ENCODE measurements at regions not wholly inside any gene's neighbourhood (a gene's known extent, or its start where the extent isn't known, plus 50 kb on each side); places are given as distances from the start of the nearest gene placed in this dataset.

GRCh38 chr6:92577077-92577719, 842.2 kb downstream of the EPHA7 start:
- TF ChIP-seq GATA2 (IDR thresholded peaks at IDR 0.05; ENCODE audit: low read depth, low read length) (no peak), GATA3 (IDR thresholded peaks at IDR 0.05; ENCODE audit: low read depth, low read length) (no peak)

DNA sequence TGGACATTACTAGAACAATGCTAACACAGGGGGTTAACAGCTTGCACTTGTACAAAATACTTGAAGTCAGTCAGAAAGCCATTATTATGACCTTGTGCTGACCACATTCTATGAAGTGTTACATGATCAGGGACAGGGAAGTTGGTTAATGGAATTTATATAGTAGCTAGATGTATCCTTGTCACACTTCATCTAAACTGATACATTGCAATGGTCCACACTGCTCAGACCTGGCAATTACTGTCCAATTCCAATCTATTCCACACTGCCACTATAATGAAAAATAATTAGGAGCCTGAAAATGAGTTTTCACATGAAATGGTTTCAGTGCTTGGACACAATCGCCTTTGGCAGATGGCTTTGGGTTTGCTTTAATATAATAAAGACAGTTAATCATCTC, 850.8 kb downstream of the EPHA7 start:
- TF ChIP-seq GATA2 (IDR thresholded peaks at IDR 0.05; ENCODE audit: low read depth, low read length) = no peak
- TF ChIP-seq GATA3 (IDR thresholded peaks at IDR 0.05; ENCODE audit: low read depth, low read length) = no peak

DNA sequence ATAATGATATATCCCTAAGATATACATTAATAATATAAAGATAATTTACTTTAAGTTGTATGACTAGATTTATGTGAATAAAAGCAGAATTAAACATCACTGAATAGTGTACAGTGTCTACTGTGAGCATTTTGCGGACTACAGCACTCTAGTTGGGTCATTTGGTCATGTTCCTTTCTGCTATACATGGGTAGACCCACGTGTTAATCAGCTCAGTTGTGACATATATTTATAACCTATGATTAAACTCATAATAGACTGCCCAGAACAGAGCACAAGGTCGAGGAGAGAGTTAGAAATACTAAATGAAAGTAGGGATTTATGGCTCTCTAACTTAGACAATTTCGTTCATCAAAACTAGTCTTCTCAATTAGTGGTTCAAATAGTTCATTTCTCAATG, 852.7 kb downstream of the EPHA7 start:
- TF ChIP-seq GATA3 (IDR thresholded peaks at IDR 0.05; ENCODE audit: low read depth, low read length) = no peak
- TF ChIP-seq GATA2 (IDR thresholded peaks at IDR 0.05; ENCODE audit: low read depth, low read length) = no peak

DNA sequence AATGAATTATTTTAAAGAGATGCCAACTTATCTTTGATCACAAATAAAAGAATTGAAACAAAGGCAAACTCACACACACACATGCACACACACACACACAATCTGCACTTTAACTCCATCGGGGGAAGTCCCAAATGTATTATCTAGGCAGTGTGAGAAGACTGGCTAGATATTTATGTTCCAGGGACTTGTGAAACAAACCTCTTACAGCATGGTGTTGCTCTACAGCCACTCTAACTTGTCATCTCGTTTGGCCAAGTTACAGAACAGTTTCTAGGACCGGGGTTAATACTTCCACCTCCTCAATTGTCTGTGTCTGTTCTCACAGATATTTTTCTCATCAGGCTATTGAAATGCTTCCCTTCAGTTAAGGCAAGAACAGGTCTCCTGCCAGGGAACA, 855.0 kb downstream of the EPHA7 start:
- no peak for TF ChIP-seq GATA2 (IDR thresholded peaks at IDR 0.05; ENCODE audit: low read depth, low read length)
- no peak for TF ChIP-seq GATA3 (IDR thresholded peaks at IDR 0.05; ENCODE audit: low read depth, low read length)

GRCh38 chr6:92559611-92560010, 859.7 kb downstream of the EPHA7 start:
- TF ChIP-seq GATA3 (IDR thresholded peaks at IDR 0.05; ENCODE audit: low read depth, low read length) = no peak
- TF ChIP-seq GATA2 (IDR thresholded peaks at IDR 0.05; ENCODE audit: low read depth, low read length) = no peak

GRCh38 chr6:92559003-92559402, 860.4 kb downstream of the EPHA7 start:
- TF ChIP-seq GATA3 (IDR thresholded peaks at IDR 0.05; ENCODE audit: low read depth, low read length) (no peak), GATA2 (IDR thresholded peaks at IDR 0.05; ENCODE audit: low read depth, low read length) (no peak)

DNA sequence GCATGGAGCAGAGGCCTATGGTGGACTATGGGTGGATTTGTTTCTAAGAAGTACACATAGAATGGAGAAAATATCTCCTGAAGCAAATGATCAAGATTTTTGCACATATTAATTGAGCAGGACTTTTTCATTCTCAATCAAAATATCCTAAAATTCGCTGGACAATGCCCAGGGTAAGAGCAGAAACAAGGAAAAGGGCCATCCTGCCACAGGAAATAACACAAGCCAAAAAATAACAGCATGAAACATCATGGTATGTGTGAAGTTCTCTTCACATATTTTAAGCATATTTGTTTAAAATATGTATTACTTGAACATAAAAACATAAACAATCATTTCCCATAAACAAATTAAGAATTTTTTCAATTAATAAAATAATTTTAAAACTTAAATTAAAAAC, 868.9 kb downstream of the EPHA7 start:
- TF ChIP-seq GATA3 (IDR thresholded peaks at IDR 0.05; ENCODE audit: low read depth, low read length) (no peak), GATA2 (IDR thresholded peaks at IDR 0.05; ENCODE audit: low read depth, low read length) (no peak)

DNA sequence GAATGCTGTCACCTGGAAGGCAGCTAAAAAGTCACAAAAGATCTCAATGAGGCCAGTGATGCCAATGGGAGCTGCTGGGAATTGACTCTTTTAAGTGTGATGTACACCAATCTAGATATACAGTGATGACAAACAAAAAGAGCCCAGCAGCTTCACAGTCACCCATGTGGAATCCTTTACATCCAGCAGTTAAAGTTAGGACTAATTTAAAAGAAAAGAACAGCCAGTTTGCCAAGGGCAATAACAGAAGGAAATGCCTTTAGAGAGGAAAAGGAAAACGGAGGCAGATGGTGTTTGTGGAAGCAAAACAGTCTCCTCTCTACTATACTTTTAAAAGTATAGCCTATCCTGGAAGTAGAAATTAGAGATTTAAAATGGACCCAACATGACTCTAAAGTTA, 873.5 kb downstream of the EPHA7 start:
- TF ChIP-seq GATA3 (IDR thresholded peaks at IDR 0.05; ENCODE audit: low read depth, low read length) (no peak), GATA2 (IDR thresholded peaks at IDR 0.05; ENCODE audit: low read depth, low read length) (no peak)

DNA sequence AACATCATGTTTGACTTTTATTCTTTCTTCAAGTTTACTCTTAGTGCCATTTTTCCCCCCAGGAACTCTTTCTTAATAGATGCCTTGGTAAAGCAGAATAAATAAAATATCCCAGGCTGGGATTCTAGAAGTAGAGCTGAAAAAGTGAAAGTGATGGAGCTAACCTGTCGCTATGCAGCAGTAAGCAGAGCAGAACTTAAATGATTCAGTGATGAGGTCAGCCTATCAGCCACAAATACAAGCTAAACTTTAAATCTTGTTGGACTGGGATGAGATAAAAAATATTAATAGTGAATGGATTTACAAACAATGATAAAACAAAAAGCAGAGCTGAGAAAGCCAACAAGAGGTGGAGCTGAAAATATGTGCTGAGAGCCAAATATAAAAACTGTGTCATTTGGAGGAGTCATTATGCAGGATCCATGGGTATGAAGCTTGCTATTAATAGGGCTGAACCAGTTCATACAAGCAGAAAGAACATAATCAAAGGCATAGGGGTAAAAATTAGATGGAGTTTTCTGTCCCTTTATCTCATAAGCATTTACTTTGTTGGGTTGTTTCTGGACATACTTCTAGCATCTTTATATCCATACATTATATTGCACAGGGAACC, 877.8 kb downstream of the EPHA7 start:
- no peak for TF ChIP-seq GATA3 (IDR thresholded peaks at IDR 0.05; ENCODE audit: low read depth, low read length)
- no peak for TF ChIP-seq GATA2 (IDR thresholded peaks at IDR 0.05; ENCODE audit: low read depth, low read length)

GRCh38 chr6:92538926-92539325, 880.4 kb downstream of the EPHA7 start:
- TF ChIP-seq GATA3 (IDR thresholded peaks at IDR 0.05; ENCODE audit: low read depth, low read length) (no peak), GATA2 (IDR thresholded peaks at IDR 0.05; ENCODE audit: low read depth, low read length) (no peak)

DNA sequence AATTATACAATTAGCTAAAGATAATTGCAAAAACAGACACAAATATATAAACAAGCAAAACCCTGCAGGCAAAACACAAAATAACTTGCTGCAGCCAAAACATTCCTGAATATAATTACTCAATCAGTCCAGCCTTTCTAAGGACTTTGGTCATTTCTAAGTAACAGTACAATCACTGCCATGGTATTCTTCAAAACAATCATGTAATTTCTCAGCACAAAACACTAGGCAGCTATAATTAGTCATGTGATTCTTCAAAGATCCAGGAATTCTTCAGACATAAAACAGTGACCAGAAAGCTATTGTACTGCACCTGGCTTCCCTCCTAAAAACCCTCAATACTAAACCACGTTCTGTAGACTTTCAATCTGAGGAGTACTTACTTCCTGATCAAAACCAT, 881.1 kb downstream of the EPHA7 start:
- TF ChIP-seq GATA3 (IDR thresholded peaks at IDR 0.05; ENCODE audit: low read depth, low read length) (no peak), GATA2 (IDR thresholded peaks at IDR 0.05; ENCODE audit: low read depth, low read length) (no peak)

DNA sequence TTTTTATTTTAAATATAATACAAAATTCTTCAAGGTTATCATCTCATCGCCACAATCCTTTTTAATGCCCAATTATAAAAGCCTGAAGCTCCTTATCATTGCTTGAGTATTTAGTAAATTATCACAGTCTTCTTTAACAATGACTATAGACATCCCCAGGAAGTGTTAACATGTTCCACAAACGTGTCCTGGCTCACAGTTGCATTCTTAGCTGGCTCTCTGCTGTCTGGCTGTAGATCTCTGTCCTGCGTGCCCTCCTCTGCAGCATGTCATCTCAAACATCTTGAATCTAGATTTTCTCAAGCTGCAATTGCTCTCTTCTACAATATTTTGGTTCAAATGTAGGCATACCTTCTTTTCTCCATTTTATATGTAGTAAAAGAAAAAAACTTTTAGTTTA, 885.2 kb downstream of the EPHA7 start:
- TF ChIP-seq GATA2 (IDR thresholded peaks at IDR 0.05; ENCODE audit: low read depth, low read length) = no peak
- TF ChIP-seq GATA3 (IDR thresholded peaks at IDR 0.05; ENCODE audit: low read depth, low read length) = no peak

DNA sequence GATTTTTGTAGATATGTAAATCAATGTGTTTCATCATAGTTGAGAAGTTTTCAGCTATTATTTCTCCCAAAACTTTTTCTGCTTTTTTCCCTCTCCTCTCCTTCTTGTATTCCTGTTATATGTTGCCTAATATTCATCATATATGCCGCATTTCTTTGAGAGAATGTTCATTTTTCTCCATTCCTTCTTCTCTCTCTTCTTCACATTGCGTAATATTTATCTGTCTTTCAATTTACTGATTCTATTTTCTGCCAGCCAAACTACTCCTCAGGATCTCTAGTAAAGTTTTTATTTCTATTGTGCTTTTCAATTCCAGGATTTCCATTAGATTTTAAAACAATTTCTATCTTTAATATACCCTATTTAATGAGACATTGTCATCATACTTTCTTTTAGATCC, 896.8 kb downstream of the EPHA7 start:
- TF ChIP-seq GATA2 (IDR thresholded peaks at IDR 0.05; ENCODE audit: low read depth, low read length) (no peak), GATA3 (IDR thresholded peaks at IDR 0.05; ENCODE audit: low read depth, low read length) (no peak)

DNA sequence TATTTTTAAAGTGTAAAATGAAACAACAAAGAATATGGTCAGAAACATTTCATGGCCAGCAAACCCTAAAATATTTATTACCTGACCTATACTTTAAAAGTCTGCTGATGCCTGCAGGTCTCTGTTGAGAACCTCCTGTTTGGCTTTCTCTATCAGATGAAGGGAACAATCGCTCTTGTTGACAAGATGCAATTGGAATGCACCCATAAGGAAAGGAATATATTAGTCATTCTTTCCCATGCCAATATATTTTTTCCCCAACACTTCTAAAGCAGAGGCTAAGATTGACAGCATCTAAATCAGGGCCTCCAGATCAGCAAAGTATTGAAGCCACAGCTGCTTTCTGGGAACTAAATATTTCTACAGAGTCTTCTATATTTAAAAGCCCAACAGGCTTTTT, 897.8 kb downstream of the EPHA7 start:
- TF ChIP-seq GATA3 (IDR thresholded peaks at IDR 0.05; ENCODE audit: low read depth, low read length) = no peak
- no peak for TF ChIP-seq GATA2 (IDR thresholded peaks at IDR 0.05; ENCODE audit: low read depth, low read length)

DNA sequence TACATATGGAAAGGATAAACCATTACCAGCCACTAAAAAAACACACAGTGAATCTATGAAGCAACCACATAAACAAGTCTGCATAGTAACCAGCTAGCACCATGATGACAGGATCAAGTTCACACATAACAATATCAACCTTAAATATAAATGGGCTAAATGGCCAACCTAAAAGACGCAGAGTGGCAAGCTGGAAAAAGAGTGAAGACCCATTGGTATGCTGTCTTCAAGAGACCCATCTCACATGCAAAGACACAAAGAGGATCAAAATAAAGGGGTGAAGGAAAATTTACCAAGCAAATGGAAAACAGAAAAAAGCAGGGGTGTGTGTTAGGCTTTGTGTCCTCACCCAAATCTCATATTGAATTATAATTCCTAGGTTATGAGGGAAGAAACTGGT, 909.2 kb downstream of the EPHA7 start:
- TF ChIP-seq GATA2 (IDR thresholded peaks at IDR 0.05; ENCODE audit: low read depth, low read length) (no peak), GATA3 (IDR thresholded peaks at IDR 0.05; ENCODE audit: low read depth, low read length) (no peak)
